ENCODE measurements at regions not wholly inside any gene's neighbourhood (a gene's known extent, or its start where the extent isn't known, plus 50 kb on each side); places are given as distances from the start of the nearest gene placed in this dataset.

DNA sequence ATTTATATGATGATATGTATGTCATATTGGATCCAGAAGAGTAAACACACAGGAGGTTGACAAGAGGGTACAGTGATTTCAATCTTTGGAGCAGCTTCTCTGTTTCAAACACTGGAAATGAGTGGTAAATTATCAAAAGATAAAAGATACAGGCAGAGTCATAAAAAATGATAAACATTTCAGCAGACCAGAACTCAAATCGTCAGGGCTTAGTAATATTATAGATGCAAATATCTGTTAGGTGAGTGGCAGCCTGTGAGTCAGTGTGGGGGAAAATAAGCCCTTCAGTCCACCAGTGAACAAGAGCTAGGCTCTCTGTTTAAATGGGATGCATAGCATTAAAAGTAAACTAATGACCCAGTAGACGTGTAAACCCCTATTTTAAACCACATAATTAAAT, 1378.1 kb downstream of the EFNA5 start:
- no peak for TF ChIP-seq POLR2A (IDR thresholded peaks at IDR 0.05)
- TF ChIP-seq, protein P1, sequence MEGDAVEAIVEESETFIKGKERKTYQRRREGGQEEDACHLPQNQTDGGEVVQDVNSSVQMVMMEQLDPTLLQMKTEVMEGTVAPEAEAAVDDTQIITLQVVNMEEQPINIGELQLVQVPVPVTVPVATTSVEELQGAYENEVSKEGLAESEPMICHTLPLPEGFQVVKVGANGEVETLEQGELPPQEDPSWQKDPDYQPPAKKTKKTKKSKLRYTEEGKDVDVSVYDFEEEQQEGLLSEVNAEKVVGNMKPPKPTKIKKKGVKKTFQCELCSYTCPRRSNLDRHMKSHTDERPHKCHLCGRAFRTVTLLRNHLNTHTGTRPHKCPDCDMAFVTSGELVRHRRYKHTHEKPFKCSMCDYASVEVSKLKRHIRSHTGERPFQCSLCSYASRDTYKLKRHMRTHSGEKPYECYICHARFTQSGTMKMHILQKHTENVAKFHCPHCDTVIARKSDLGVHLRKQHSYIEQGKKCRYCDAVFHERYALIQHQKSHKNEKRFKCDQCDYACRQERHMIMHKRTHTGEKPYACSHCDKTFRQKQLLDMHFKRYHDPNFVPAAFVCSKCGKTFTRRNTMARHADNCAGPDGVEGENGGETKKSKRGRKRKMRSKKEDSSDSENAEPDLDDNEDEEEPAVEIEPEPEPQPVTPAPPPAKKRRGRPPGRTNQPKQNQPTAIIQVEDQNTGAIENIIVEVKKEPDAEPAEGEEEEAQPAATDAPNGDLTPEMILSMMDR (IDR thresholded peaks at IDR 0.05 in 4 of 5, conservative IDR thresholded peaks at IDR 0.05 in 1 of 5) = no peak
